ENCODE measurements at regions not wholly inside any gene's neighbourhood (a gene's known extent, or its start where the extent isn't known, plus 50 kb on each side); places are given as distances from the start of the nearest gene placed in this dataset.

- H3K27ac ChIP-seq = no peak overlapping the region
- no peaks in the 10 kb centered on the region for H3K36me3 ChIP-seq
- peaks cover 0 to 6% (median 0%) of the 10 kb centered on the region in 4 donors for H3K4me1 ChIP-seq
- no peaks in the 10 kb centered on the region for H3K9me3 ChIP-seq
- H3K4me3 ChIP-seq = no peak overlapping the region
- H3K27me3 ChIP-seq = no peaks in the 10 kb centered on the region
- no peak for TF ChIP-seq POLR2A (IDR thresholded peaks at IDR 0.05)
- no peak for TF ChIP-seq CTCF (IDR thresholded peaks at IDR 0.05)
- no peak for TF ChIP-seq POLR2AphosphoS5 (IDR thresholded peaks at IDR 0.05)
- no peak for TF ChIP-seq EP300 (IDR thresholded peaks at IDR 0.05)
- DNase-seq = no peak
- WGBS, 2 donors = 45 to 61% methylated on average over 15 of the region's 15 CpGs
- intact Hi-C loops (cut with DNase I) = no loop called here
Observed at GRCh38 chrX:9352694-9353411, 112.0 kb upstream of the TBL1X start.

- Histone ChIP-seq H3K9me3 (no peaks in the 10 kb centered on the region), H3K4me3 (no peak overlapping the region), H3K36me3 (no peaks in the 10 kb centered on the region), H3K4me1 (no peaks in the 10 kb centered on the region), H3K27ac (no peak overlapping the region), H3K27me3 (no peaks in the 10 kb centered on the region)
- no peak for TF ChIP-seq EP300 (IDR thresholded peaks at IDR 0.05)
- TF ChIP-seq POLR2A (IDR thresholded peaks at IDR 0.05) = no peak
- no peak for TF ChIP-seq POLR2AphosphoS5 (IDR thresholded peaks at IDR 0.05)
- intact Hi-C loops (cut with DNase I) = no loop called here
- no peak for DNase-seq
- 90 to 93% methylated on average over 9 of the region's 9 CpGs for WGBS, 2 donors
Observed at GRCh38 chrX:9354918-9355317, 109.9 kb upstream of the TBL1X start.

- Histone ChIP-seq H3K36me3 (no peaks in the 10 kb centered on the region), H3K4me3 (no peak overlapping the region), H3K4me1 (no peaks in the 10 kb centered on the region), H3K27ac (no peak overlapping the region), H3K27me3 (no peaks in the 10 kb centered on the region), H3K9me3 (no peaks in the 10 kb centered on the region)
- intact Hi-C loops (cut with DNase I) = no loop called here
- DNase-seq = no peak
- WGBS, 2 donors = 82 to 84% methylated on average over 9 of the region's 9 CpGs
- TF ChIP-seq POLR2AphosphoS5 (IDR thresholded peaks at IDR 0.05) = no peak
- TF ChIP-seq POLR2A (IDR thresholded peaks at IDR 0.05) = no peak
- TF ChIP-seq EP300 (IDR thresholded peaks at IDR 0.05) = no peak
- TF ChIP-seq CTCF (IDR thresholded peaks at IDR 0.05) = no peak
Observed at GRCh38 chrX:9355739-9356138, 109.1 kb upstream of the TBL1X start.

- no peaks in the 10 kb centered on the region for H3K4me1 ChIP-seq
Observed at GRCh38 chrX:9356846-9357245, 108.0 kb upstream of the TBL1X start.

More at GRCh38 chrX:9356846-9357245, 108.0 kb upstream of the TBL1X start:
- Histone ChIP-seq H3K27ac (no peak overlapping the region), H3K36me3 (no peaks in the 10 kb centered on the region), H3K4me3 (no peak overlapping the region), H3K9me3 (no peaks in the 10 kb centered on the region), H3K27me3 (no peaks in the 10 kb centered on the region)
- DNase-seq = no peak
- 86 to 88% methylated on average over 5 of the region's 5 CpGs for WGBS, 2 donors
- TF ChIP-seq POLR2AphosphoS5 (IDR thresholded peaks at IDR 0.05) (no peak), CTCF (IDR thresholded peaks at IDR 0.05) (no peak), POLR2A (IDR thresholded peaks at IDR 0.05) (no peak), EP300 (IDR thresholded peaks at IDR 0.05) (no peak)
- intact Hi-C loops (cut with DNase I) = no loop called here
